ENCODE measurements at regions not wholly inside any gene's neighbourhood (a gene's known extent, or its start where the extent isn't known, plus 50 kb on each side); places are given as distances from the start of the nearest gene placed in this dataset.

DNA sequence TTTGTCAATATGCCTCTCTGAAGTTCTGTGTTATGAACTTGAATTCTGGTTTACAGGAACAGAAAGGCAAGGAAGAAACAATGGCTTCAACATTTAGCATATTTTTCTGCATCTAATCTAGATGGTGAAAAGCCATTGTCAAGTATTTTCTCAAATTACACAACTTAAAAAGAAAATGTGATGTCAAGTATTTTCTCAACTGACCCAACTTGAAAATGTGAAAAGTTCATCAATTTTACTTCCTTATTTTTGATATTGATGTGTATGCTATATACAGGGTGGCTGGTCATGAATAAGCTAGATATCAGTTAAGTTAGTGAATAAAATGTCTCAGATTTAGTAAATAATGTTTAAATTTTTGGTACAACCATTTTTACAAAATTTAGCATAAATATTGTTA is 196.7 kb downstream of the ALX1 start (continued):
- TF ChIP-seq, protein P1, sequence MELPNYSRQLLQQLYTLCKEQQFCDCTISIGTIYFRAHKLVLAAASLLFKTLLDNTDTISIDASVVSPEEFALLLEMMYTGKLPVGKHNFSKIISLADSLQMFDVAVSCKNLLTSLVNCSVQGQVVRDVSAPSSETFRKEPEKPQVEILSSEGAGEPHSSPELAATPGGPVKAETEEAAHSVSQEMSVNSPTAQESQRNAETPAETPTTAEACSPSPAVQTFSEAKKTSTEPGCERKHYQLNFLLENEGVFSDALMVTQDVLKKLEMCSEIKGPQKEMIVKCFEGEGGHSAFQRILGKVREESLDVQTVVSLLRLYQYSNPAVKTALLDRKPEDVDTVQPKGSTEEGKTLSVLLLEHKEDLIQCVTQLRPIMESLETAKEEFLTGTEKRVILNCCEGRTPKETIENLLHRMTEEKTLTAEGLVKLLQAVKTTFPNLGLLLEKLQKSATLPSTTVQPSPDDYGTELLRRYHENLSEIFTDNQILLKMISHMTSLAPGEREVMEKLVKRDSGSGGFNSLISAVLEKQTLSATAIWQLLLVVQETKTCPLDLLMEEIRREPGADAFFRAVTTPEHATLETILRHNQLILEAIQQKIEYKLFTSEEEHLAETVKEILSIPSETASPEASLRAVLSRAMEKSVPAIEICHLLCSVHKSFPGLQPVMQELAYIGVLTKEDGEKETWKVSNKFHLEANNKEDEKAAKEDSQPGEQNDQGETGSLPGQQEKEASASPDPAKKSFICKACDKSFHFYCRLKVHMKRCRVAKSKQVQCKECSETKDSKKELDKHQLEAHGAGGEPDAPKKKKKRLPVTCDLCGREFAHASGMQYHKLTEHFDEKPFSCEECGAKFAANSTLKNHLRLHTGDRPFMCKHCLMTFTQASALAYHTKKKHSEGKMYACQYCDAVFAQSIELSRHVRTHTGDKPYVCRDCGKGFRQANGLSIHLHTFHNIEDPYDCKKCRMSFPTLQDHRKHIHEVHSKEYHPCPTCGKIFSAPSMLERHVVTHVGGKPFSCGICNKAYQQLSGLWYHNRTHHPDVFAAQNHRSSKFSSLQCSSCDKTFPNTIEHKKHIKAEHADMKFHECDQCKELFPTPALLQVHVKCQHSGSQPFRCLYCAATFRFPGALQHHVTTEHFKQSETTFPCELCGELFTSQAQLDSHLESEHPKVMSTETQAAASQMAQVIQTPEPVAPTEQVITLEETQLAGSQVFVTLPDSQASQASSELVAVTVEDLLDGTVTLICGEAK (IDR thresholded peaks at IDR 0.05) = no peak
- TF ChIP-seq, protein P1 (CRISPR knock-in tag; IDR thresholded peaks at IDR 0.05) = no peak
- TF ChIP-seq POLR2G (IDR thresholded peaks at IDR 0.05; ENCODE audit: low read depth, low read length) (no peak), ZNF699 (CRISPR knock-in tag; IDR thresholded peaks at IDR 0.05; ENCODE audit: insufficient replicate concordance) (no peak)

All from K562 (cell line).